Caki2 (cell line): ENCODE measurements at regions not wholly inside any gene's neighbourhood (a gene's known extent, or its start where the extent isn't known, plus 50 kb on each side); places are given as distances from the start of the nearest gene placed in this dataset.

Experiments used
- DNase-seq: peaks from one replicate; pipeline ENCODE4 v3.0.0-alpha.2; 2015; ENCODE audit warnings: low read depth
- in situ Hi-C: cut with HindIII; loops from 2 replicates; pipeline ENCODE4 v1.10.0; 2016; ENCODE audit warnings: low sequenced_read_pairs, low pct_unique_long_range_greater_than_20kb, mixed read lengths

DNA sequence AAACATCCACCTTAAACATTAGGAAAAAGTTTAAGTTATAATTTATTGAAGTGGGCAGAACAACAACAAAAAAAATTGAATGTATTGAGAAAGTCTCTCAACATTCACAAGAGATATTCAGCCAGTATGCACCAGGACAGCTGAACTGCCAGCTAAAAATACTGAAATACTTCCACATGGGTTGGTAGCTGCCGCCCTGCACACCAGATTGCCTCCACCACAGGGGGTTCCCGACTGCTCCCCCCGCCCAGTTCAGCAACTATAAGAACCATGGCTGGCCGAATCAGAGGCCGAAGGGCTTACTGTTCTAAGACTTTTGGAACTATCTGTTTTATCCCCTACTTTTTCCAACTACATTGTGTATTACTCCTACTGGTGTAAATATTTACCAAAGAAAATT lies 150.0 kb upstream of the LRP1B start:
- in situ Hi-C loops = no loop called here

DNA sequence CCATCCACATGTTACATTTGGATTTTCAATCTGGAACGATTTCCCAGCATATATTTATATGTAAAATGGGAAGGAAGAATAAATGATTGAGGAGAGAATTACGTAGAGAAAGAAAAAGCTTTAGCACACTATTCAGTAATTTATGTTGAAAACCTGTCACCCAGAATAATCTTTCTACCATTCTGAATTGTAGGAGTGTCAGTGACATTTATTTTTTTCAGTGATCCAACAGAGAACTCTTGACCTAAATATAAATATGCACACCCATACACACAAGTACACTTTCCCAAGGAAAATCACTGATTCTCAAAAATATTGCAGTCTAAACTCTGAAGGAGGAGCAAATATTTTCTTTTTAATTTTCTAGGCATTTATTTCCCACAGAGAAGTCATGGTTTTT lies 140.2 kb upstream of the LRP1B start:
- in situ Hi-C loops = no loop called here
- no peak for DNase-seq

More for the DNA sequence above, 150.0 kb upstream of the LRP1B start:
- no peak for DNase-seq

GRCh38 chr2:142270291-142270690 lies 139.5 kb upstream of the LRP1B start:
- DNase-seq = no peak
- in situ Hi-C loops = no loop called here

- DNase-seq = no peak
- in situ Hi-C loops = no loop called here
These were observed 128.5 kb upstream of the LRP1B start for GRCh38 chr2:142259356-142259755.

DNA sequence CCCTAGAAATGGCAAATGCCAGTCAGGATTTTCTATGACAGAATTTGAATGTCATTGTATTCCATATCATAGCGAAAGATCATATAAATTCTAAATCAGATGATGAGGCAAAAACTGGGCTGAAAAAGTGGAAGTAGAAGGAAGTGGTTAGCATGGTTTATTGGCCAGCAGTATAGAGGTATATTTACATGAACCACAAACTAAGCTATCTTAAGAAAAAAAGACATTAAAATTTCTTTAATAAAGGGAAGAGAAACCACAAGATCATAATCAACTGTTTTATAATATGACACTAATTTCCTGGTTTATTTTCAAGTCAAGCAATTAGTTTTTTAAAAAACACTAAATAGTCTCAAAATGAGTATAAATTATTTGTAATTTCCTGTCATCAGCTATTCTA lies 123.2 kb upstream of the LRP1B start:
- no peak for DNase-seq
- in situ Hi-C loops = no loop called here

- in situ Hi-C loops = no loop called here
- DNase-seq = peak; percentile 36
These were observed 110.2 kb upstream of the LRP1B start for GRCh38 chr2:142241016-142241415.

- DNase-seq = no peak
- in situ Hi-C loops = no loop called here
These were observed 105.4 kb upstream of the LRP1B start for GRCh38 chr2:142236181-142236580.

GRCh38 chr2:142234741-142235140 lies 103.9 kb upstream of the LRP1B start:
- DNase-seq = no peak
- in situ Hi-C loops = no loop called here

DNA sequence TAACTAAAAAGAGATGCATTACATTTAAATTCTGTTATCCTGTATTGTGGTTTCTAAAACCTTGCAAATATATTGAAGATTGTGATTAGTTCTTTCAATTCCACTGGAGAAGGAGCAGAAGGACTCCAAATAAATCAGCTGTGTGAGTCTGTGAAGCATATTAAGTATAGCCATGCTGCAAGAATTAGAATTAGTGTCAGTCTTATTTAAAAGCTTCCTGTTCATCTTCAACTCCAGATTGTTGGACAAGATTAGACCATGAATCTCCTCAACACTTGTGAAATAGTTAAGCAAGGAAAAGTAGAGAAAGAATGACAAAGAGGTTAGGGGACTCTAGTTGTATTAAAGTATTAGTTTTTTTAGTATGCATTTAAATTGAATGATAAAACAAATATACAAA lies 92.5 kb upstream of the LRP1B start:
- in situ Hi-C loops = no loop called here
- no peak for DNase-seq

DNA sequence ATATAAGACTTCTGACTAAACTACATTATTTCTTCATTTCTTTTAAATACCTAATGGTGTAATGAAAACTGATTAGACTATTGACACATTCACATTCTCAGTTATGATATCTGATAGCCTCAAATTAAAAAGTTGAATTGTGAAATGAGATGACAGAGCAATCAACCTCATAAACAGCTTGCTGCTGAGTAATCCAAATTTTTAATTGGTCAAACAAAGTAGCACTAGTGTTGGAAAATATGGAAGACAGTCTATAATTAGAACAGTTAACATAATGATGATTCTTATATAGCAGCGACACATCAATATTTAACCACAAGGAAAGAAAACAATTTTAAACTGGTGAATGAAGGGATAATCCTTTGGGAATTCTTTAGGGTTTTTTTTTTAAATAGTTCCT lies 91.9 kb upstream of the LRP1B start:
- DNase-seq = no peak
- in situ Hi-C loops = no loop called here

- in situ Hi-C loops = no loop called here
- no peak for DNase-seq
These were observed 90.1 kb upstream of the LRP1B start for GRCh38 chr2:142220901-142221300.

GRCh38 chr2:142220239-142220638 lies 89.4 kb upstream of the LRP1B start:
- in situ Hi-C loops = no loop called here

GRCh38 chr2:142218471-142218870 lies 87.7 kb upstream of the LRP1B start:
- DNase-seq = no peak

More at GRCh38 chr2:142220239-142220638, 89.4 kb upstream of the LRP1B start:
- no peak for DNase-seq

GRCh38 chr2:142217804-142218203 lies 87.0 kb upstream of the LRP1B start:
- no peak for DNase-seq
- in situ Hi-C loops = no loop called here

More at GRCh38 chr2:142218471-142218870, 87.7 kb upstream of the LRP1B start:
- in situ Hi-C loops = no loop called here

DNA sequence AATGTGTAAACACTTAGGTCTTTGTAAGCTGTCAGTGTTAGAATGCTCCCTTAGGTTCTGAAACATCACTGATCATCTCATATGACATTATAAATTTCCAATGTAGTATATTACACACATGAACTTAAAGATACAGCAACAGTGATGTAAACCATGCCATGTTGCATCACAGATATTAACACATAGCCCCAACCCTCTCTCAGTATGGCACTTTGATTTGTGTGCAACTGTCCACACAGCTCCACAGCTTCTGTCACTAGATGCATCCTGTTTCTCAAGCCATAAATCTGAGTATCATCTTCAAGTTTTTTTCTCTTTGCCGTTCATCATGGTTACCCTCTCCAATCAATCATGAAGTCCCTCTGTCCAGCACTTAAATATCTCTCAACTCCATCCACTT lies 69.2 kb upstream of the LRP1B start:
- DNase-seq = no peak
- in situ Hi-C loops = no loop called here

GRCh38 chr2:142199073-142199472 lies 68.3 kb upstream of the LRP1B start:
- in situ Hi-C loops = no loop called here
- no peak for DNase-seq

DNA sequence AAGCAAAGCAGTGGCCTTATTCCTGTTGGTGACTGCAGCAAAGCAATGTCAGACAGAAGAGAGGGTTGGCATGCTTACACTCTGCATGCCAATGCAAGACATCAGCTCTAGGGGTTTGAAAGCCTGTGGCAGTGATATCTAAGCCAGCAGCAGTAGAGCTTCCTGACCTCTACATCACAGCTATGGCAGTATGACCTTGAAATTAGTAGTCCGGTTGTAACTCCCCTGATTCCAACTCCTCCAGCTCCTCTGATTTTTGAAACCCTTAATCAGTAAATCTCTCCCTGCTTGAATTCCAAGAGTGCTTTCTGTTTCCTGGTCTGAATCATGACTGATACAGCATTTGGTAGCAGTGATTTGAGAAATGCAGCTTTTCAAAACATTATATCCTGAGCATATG lies 60.0 kb upstream of the LRP1B start:
- in situ Hi-C loops = no loop called here
- peak; percentile 13 for DNase-seq

DNA sequence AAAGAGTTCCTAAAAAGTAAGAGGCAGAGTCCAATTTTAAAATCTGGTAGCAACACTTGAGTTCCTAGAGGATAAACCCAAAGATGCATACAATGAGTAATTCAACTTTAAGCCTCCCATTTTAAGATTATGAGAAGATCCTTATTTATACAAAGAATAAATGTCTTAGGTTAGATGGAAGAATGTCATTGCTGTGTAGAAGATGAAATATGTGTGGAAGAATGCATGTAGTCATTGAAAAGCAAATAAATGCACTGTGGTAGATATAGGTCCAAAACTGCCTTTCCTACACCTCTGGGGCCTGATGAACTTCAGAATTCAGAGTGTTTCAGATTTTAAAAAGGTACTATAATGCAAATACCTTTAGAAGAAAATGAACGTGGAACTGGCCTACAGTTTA lies 58.7 kb upstream of the LRP1B start:
- in situ Hi-C loops = no loop called here
- no peak for DNase-seq

GRCh38 chr2:142188562-142188961 lies 57.7 kb upstream of the LRP1B start:
- DNase-seq = no peak
- in situ Hi-C loops = no loop called here

GRCh38 chr2:142180820-142181533 lies 50.2 kb upstream of the LRP1B start:
- in situ Hi-C loops = no loop called here
- DNase-seq = no peak
